Ishikawa (cell line): ENCODE measurements at regions not wholly inside any gene's neighbourhood (a gene's known extent, or its start where the extent isn't known, plus 50 kb on each side); places are given as distances from the start of the nearest gene placed in this dataset.

Experiments
- CREB1 ChIP-seq: IDR thresholded peaks from 2 replicates; pipeline ENCODE4 v1.6.1; 2012; ENCODE audit warnings: low read depth
- EP300 ChIP-seq: IDR thresholded peaks from 2 replicates; pipeline ENCODE4 v1.6.1; 2012; ENCODE audit warnings: borderline replicate concordance
- RAD21 ChIP-seq: IDR thresholded peaks from 2 replicates; pipeline ENCODE4 v1.6.1; 2012; ENCODE audit warnings: low read depth
- REST ChIP-seq: IDR thresholded peaks from 2 replicates; pipeline ENCODE4 v1.6.1; 2012; ENCODE audit warnings: low read depth, mild to moderate bottlenecking
- TF ChIP-seq, protein P1 (sequence below): IDR thresholded peaks from 2 replicates; pipeline ENCODE4 v1.6.1; 2012

DNA sequence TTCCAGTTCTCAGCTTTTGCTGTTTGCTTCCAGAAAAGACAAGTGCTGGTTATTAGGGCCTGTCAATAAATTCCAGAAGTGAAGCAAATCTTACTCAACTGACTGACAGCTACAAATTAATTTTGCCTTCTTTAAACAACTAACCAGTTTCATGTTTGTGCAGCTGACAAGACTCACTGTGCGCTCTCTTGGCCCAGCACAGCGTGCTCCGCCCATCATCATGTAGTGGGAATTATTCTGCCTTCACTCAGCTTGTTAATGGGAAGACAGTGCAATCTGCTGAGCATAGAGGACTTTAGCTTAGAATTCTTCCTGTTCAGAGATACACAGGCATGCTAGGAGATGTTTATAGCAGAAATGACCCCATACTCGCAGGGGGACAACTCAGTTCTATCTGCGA, 808.9 kb downstream of the CCSER2 start:
- TF ChIP-seq, protein P1, sequence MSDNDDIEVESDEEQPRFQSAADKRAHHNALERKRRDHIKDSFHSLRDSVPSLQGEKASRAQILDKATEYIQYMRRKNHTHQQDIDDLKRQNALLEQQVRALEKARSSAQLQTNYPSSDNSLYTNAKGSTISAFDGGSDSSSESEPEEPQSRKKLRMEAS, result no peak
- no peak for TF ChIP-seq RAD21
- no peak for TF ChIP-seq EP300
- TF ChIP-seq CREB1, result no peak
- no peak for TF ChIP-seq REST
